Suppressor macrophage treated with lipopolysaccharide for 4 hours (primary cell): ENCODE measurements at regions not wholly inside any gene's neighbourhood (a gene's known extent, or its start where the extent isn't known, plus 50 kb on each side); places are given as distances from the start of the nearest gene placed in this dataset.

Source experiments
- DNase-seq: peaks from one replicate; pipeline ENCODE4 v3.0.0-alpha.2; 2020

- DNase-seq, result no peak
Observed at GRCh38 chr2:83085869-83086268, 1373.2 kb downstream of the SUCLG1 start.

- DNase-seq, result no peak
Observed at GRCh38 chr2:83081826-83082690, 1377.0 kb downstream of the SUCLG1 start.

- DNase-seq, result no peak
Observed at GRCh38 chr2:83079007-83079406, 1380.1 kb downstream of the SUCLG1 start.

GRCh38 chr2:83072767-83073166 lies 1386.3 kb downstream of the SUCLG1 start:
- DNase-seq, result no peak

GRCh38 chr2:83071914-83072313 lies 1387.2 kb downstream of the SUCLG1 start:
- no peak for DNase-seq

- no peak for DNase-seq
Observed at GRCh38 chr2:83071352-83071751, 1387.7 kb downstream of the SUCLG1 start.

GRCh38 chr2:83069724-83070123 lies 1389.4 kb downstream of the SUCLG1 start:
- no peak for DNase-seq

GRCh38 chr2:83068714-83069113 lies 1390.4 kb downstream of the SUCLG1 start:
- DNase-seq, result no peak

- no peak for DNase-seq
Observed at GRCh38 chr2:83067947-83068346, 1391.1 kb downstream of the SUCLG1 start.

- no peak for DNase-seq
Observed at GRCh38 chr2:83063933-83064332, 1395.1 kb downstream of the SUCLG1 start.

GRCh38 chr2:83063511-83063910 lies 1395.6 kb downstream of the SUCLG1 start:
- no peak for DNase-seq

GRCh38 chr2:83058683-83059082 lies 1400.4 kb downstream of the SUCLG1 start:
- no peak for DNase-seq

GRCh38 chr2:83055376-83056010 lies 1403.6 kb downstream of the SUCLG1 start:
- no peak for DNase-seq

- DNase-seq, result no peak
Observed at GRCh38 chr2:83054751-83055150, 1404.3 kb downstream of the SUCLG1 start.

- no peak for DNase-seq
Observed at GRCh38 chr2:83051538-83052170, 1407.4 kb downstream of the SUCLG1 start.

GRCh38 chr2:83042053-83042452 lies 1417.0 kb downstream of the SUCLG1 start:
- DNase-seq, result no peak

GRCh38 chr2:83022631-83023210 lies 1436.4 kb downstream of the SUCLG1 start:
- DNase-seq, result no peak

- no peak for DNase-seq
Observed at GRCh38 chr2:83017366-83018090, 1441.6 kb downstream of the SUCLG1 start.

- no peak for DNase-seq
Observed at GRCh38 chr2:83016343-83017110, 1442.6 kb downstream of the SUCLG1 start.

- no peak for DNase-seq
Observed at GRCh38 chr2:83015900-83016299, 1443.2 kb downstream of the SUCLG1 start.

GRCh38 chr2:83015035-83015715 lies 1443.9 kb downstream of the SUCLG1 start:
- no peak for DNase-seq
